Mesothelial cell of epicardium (in vitro differentiated cells): ENCODE measurements at regions not wholly inside any gene's neighbourhood (a gene's known extent, or its start where the extent isn't known, plus 50 kb on each side); places are given as distances from the start of the nearest gene placed in this dataset.

ENCODE experiments used
- DNase-seq, 2 experiments: peaks; one replicate each; pipeline ENCODE4 v3.0.0; 2021; ENCODE audit warnings: low spot score in 2 of 2; ENCODE audit not compliant: unreplicated experiment in 2 of 2
- H3K27ac Mint-ChIP-seq: 2 replicates; pipeline ENCODE4 v1.8.0; 2021; ENCODE audit warnings: mixed read lengths
- H3K27me3 Mint-ChIP-seq: 2 replicates; pipeline ENCODE4 v1.8.0; 2021; ENCODE audit warnings: low read depth, mixed read lengths
- H3K36me3 Mint-ChIP-seq: 2 replicates; pipeline ENCODE4 v1.8.0; 2021; ENCODE audit warnings: mixed read lengths
- H3K4me1 Mint-ChIP-seq: 2 replicates; pipeline ENCODE4 v1.8.0; 2021; ENCODE audit warnings: mixed read lengths
- H3K4me3 Mint-ChIP-seq: 2 replicates; pipeline ENCODE4 v1.8.0; 2021; ENCODE audit warnings: mild to moderate bottlenecking, moderate library complexity, mixed read lengths
- H3K9me3 Mint-ChIP-seq: 2 replicates; pipeline ENCODE4 v1.8.0; 2021; ENCODE audit warnings: mixed read lengths
- CTCF ChIP-seq: fragments of 200-600 bp; sonication (generic); IDR thresholded peaks from one replicate; pipeline ENCODE4 v1.5.0; 2021; ENCODE audit warnings: antibody characterized with exemption; ENCODE audit not compliant: unreplicated experiment

GRCh38 chr18:38019292-38019691 is 453.7 kb upstream of the CELF4 start:
- no peak overlapping the region for H3K27ac Mint-ChIP-seq
- no peak for TF ChIP-seq CTCF
- DNase-seq: no peak

GRCh38 chr18:38010971-38011857 is 445.6 kb upstream of the CELF4 start:
- Mint-ChIP-seq H3K4me3 (no peak overlapping the region), H3K4me1 (peaks cover 17% of the 10 kb centered on the region), H3K27ac (no peak overlapping the region), H3K27me3 (no peaks in the 10 kb centered on the region), H3K9me3 (peaks cover 14% of the 10 kb centered on the region), H3K36me3 (no peaks in the 10 kb centered on the region)
- no peak for DNase-seq
- no peak for TF ChIP-seq CTCF

More at GRCh38 chr18:38019292-38019691, 453.7 kb upstream of the CELF4 start:
- Mint-ChIP-seq H3K27me3 (no peaks in the 10 kb centered on the region), H3K4me3 (no peak overlapping the region), H3K9me3 (peaks cover 11% of the 10 kb centered on the region), H3K4me1 (peaks cover 8% of the 10 kb centered on the region), H3K36me3 (no peaks in the 10 kb centered on the region)

GRCh38 chr18:38010037-38010436 is 444.4 kb upstream of the CELF4 start:
- Mint-ChIP-seq H3K4me3 (no peak overlapping the region), H3K36me3 (no peaks in the 10 kb centered on the region), H3K9me3 (peaks cover 8% of the 10 kb centered on the region), H3K27ac (no peak overlapping the region), H3K27me3 (no peaks in the 10 kb centered on the region), H3K4me1 (peaks cover 17% of the 10 kb centered on the region)
- no peak for DNase-seq
- no peak for TF ChIP-seq CTCF

GRCh38 chr18:38009320-38009719 is 443.7 kb upstream of the CELF4 start:
- DNase-seq: no peak
- no peaks in the 10 kb centered on the region for H3K27me3 Mint-ChIP-seq
- no peak overlapping the region for H3K4me3 Mint-ChIP-seq
- TF ChIP-seq CTCF: no peak
- no peaks in the 10 kb centered on the region for H3K36me3 Mint-ChIP-seq
- peaks cover 17% of the 10 kb centered on the region for H3K4me1 Mint-ChIP-seq
- peaks cover 8% of the 10 kb centered on the region for H3K9me3 Mint-ChIP-seq
- no peak overlapping the region for H3K27ac Mint-ChIP-seq

GRCh38 chr18:38007676-38008330 is 442.2 kb upstream of the CELF4 start:
- TF ChIP-seq CTCF: no peak
- no peak overlapping the region for H3K27ac Mint-ChIP-seq
- H3K36me3 Mint-ChIP-seq: no peaks in the 10 kb centered on the region
- no peaks in the 10 kb centered on the region for H3K27me3 Mint-ChIP-seq
- DNase-seq: no peak
- peaks cover 8% of the 10 kb centered on the region for H3K9me3 Mint-ChIP-seq
- no peak overlapping the region for H3K4me3 Mint-ChIP-seq
- peaks cover 17% of the 10 kb centered on the region for H3K4me1 Mint-ChIP-seq
